Activated CD8-positive, alpha-beta memory T cell treated with anti-CD3 and anti-CD28 coated beads for 24 hours (primary cell): ENCODE measurements at regions not wholly inside any gene's neighbourhood (a gene's known extent, or its start where the extent isn't known, plus 50 kb on each side); places are given as distances from the start of the nearest gene placed in this dataset.
"Not testable (repeated sequence)": the region's sequence is repeated elsewhere in the genome, so short reads cannot be mapped to it uniquely, and the experiment has no call there.

Source experiments
- DNase-seq: peaks from one replicate; pipeline ENCODE4 v3.0.0-alpha.2; 2020

GRCh38 chr2:101609433-101609832 is 88.1 kb upstream of the MAP4K4 start:
- DNase-seq = no peak

- DNase-seq = no peak
Measured at GRCh38 chr2:101608408-101609310, 88.8 kb upstream of the MAP4K4 start.

GRCh38 chr2:101597347-101597944 is 100.1 kb upstream of the MAP4K4 start:
- DNase-seq = no peak

- DNase-seq = no peak
Measured at GRCh38 chr2:101596333-101596732, 101.2 kb upstream of the MAP4K4 start.

- no peak for DNase-seq
Measured at GRCh38 chr2:101587251-101587650, 110.3 kb upstream of the MAP4K4 start.

GRCh38 chr2:101583861-101584260 is 108.9 kb upstream of the RFX8 start:
- no peak for DNase-seq

GRCh38 chr2:101581675-101582299 is 106.9 kb upstream of the RFX8 start:
- DNase-seq = no peak

GRCh38 chr2:101580528-101580927 is 105.6 kb upstream of the RFX8 start:
- DNase-seq = no peak

- no peak for DNase-seq
Measured at GRCh38 chr2:101578671-101579070, 103.8 kb upstream of the RFX8 start.

GRCh38 chr2:101578135-101578534 is 103.2 kb upstream of the RFX8 start:
- DNase-seq = not testable (repeated sequence)

GRCh38 chr2:101577173-101577572 is 102.3 kb upstream of the RFX8 start:
- no peak for DNase-seq

- no peak for DNase-seq
Measured at GRCh38 chr2:101574622-101575021, 99.7 kb upstream of the RFX8 start.

GRCh38 chr2:101571951-101572350 is 97.0 kb upstream of the RFX8 start:
- DNase-seq = no peak

- no peak for DNase-seq
Measured at GRCh38 chr2:101569886-101570520, 95.1 kb upstream of the RFX8 start.

- no peak for DNase-seq
Measured at GRCh38 chr2:101568969-101569368, 94.1 kb upstream of the RFX8 start.

GRCh38 chr2:101566632-101567228 is 91.8 kb upstream of the RFX8 start:
- no peak for DNase-seq

GRCh38 chr2:101563849-101564248 is 88.9 kb upstream of the RFX8 start:
- DNase-seq = no peak

- DNase-seq = no peak
Measured at GRCh38 chr2:101560780-101561315, 85.9 kb upstream of the RFX8 start.

GRCh38 chr2:101559551-101559950 is 84.6 kb upstream of the RFX8 start:
- no peak for DNase-seq

GRCh38 chr2:101558740-101559525 is 84.0 kb upstream of the RFX8 start:
- DNase-seq = no peak

GRCh38 chr2:101556033-101556459 is 81.1 kb upstream of the RFX8 start:
- DNase-seq = no peak

GRCh38 chr2:101551336-101551888 is 76.5 kb upstream of the RFX8 start:
- no peak for DNase-seq
